Upper lobe of left lung (tissue), 4 donors: ENCODE measurements at regions not wholly inside any gene's neighbourhood (a gene's known extent, or its start where the extent isn't known, plus 50 kb on each side); places are given as distances from the start of the nearest gene placed in this dataset.

Experiments
- CTCF ChIP-seq, 6 experiments: fragments of 450-650 bp in 4 of 6; fragments of 200-600 bp in 2 of 6; sonication (generic) in 2 of 6; IDR thresholded peaks; one replicate each; pipeline ENCODE4 v1.5.1; 2016 to 2019; ENCODE audit warnings: antibody characterized with exemption in 6 of 6
- POLR2A ChIP-seq, 4 donors: fragments of 450-650 bp; IDR thresholded peaks; one replicate each; pipeline ENCODE4 v1.5.1; 2016 to 2017; ENCODE audit warnings: antibody characterized with exemption in 4 of 4, mild to moderate bottlenecking in 2 of 4

- no peak for TF ChIP-seq CTCF (IDR thresholded peaks at IDR 0.05)
- TF ChIP-seq POLR2A (IDR thresholded peaks at IDR 0.05), result no peak
These were observed 63.7 kb upstream of the PDGFRA start for GRCh38 chr4:54165438-54165837.
